HepG2 (cell line): ENCODE measurements at regions not wholly inside any gene's neighbourhood (a gene's known extent, or its start where the extent isn't known, plus 50 kb on each side); places are given as distances from the start of the nearest gene placed in this dataset.
"Not testable (repeated sequence)": the region's sequence is repeated elsewhere in the genome, so short reads cannot be mapped to it uniquely, and the experiment has no call there.

ENCODE experiments used
- ATAC-seq: fragments of 200-7000 bp; cut with Tn5 transposase; 3 replicates; pipeline ENCODE4 v1.9.1; 2020; ENCODE audit warnings: mild to moderate bottlenecking, moderate library complexity
- BruUV-seq: library from RNA; stranded (reverse); fragments of 400-500 nt; replicated peaks from 2 replicates; lab custom pipeline; 2021; lab: Mats Ljungman, UMichigan
- CTCF ChIA-PET: fragments of 300-600 bp; formaldehyde crosslinking; extraction: SDS; loops from one replicate; lab custom pipeline; 2021; ENCODE audit warnings: low total read pairs, inconsistent platforms, low intra/inter-chr PET ratio; lab: Yijun Ruan, JAX
- POLR2A ChIA-PET: fragments of 350-600 bp; sonication (Branson Sonifier 250); formaldehyde crosslinking; loops from one replicate; lab custom pipeline; 2020; ENCODE audit warnings: antibody characterized with exemption, inconsistent platforms; lab: Yijun Ruan, JAX
- DNase-seq: peaks from one replicate; pipeline ENCODE4 v3.0.0-alpha.2; 2015; ENCODE audit warnings: low spot score
- FAIRE-seq: peaks from 3 replicates; lab custom pipeline; 2011; peaks lifted over from hg19 to GRCh38; lab: Jason Lieb, UNC
- H2AFZ ChIP-seq: one replicate; pipeline ENCODE4 v1.6.1; 2011; ENCODE audit warnings: low read length, inconsistent platforms
- H3K27ac ChIP-seq: fragments of 300-600 bp; 3 replicates; pipeline ENCODE4 v1.8.0; 2011; ENCODE audit warnings: mixed run types, mild to moderate bottlenecking, mixed read lengths, low read length, inconsistent platforms; ENCODE audit not compliant: insufficient read depth; ENCODE audit errors: extremely low read length
- H3K27me3 ChIP-seq, 2 experiments: fragments of 200-600 bp in 1 of 2; 2 replicates in 1 of 2; 3 replicates in 1 of 2; pipeline versions ENCODE4 v1.6.0 to v1.8.0; 2011; ENCODE audit warnings: low read length in 2 of 2, mild to moderate bottlenecking in 2 of 2, moderate library complexity in 2 of 2, inconsistent platforms in 1 of 2; ENCODE audit not compliant: insufficient read depth in 2 of 2, control insufficient read depth in 1 of 2
- H3K36me3 ChIP-seq, 2 experiments: fragments of 200-600 bp in 1 of 2; replicated peaks in 1 of 2; 2 replicates in 1 of 2; 3 replicates in 1 of 2; pipeline versions ENCODE4 v1.5.1 to v1.8.0; 2011; ENCODE audit warnings: low read length in 2 of 2, inconsistent platforms in 1 of 2; ENCODE audit not compliant: insufficient read depth in 2 of 2, control insufficient read depth in 1 of 2
- H3K4me1 ChIP-seq: 2 replicates; pipeline ENCODE4 v1.5.1; 2012; ENCODE audit warnings: low read length, inconsistent platforms; ENCODE audit not compliant: insufficient read depth
- H3K4me2 ChIP-seq: 2 replicates; pipeline ENCODE4 v1.6.0; 2011; ENCODE audit warnings: low read depth, low read length, inconsistent platforms
- H3K4me3 ChIP-seq, 3 experiments: fragments of 200-600 bp in 1 of 3; sonication (generic), shearing (Covaris generic) in 1 of 3; replicated peaks in 1 of 3; 2 replicates each; pipeline ENCODE4 v1.5.1; 2011 to 2016; ENCODE audit warnings: low read length in 3 of 3, inconsistent platforms in 2 of 3, low read depth in 2 of 3, mild to moderate bottlenecking in 2 of 3, control low read depth in 1 of 3, mixed read lengths in 1 of 3; ENCODE audit not compliant: insufficient read depth in 1 of 3
- H3K79me2 ChIP-seq: one replicate; pipeline ENCODE4 v1.6.1; 2011; ENCODE audit warnings: low read length, inconsistent platforms; ENCODE audit not compliant: insufficient read depth
- H3K9ac ChIP-seq: 2 replicates; pipeline ENCODE4 v1.6.0; 2011; ENCODE audit warnings: mild to moderate bottlenecking, low read depth, low read length, inconsistent platforms; ENCODE audit not compliant: insufficient read depth
- H3K9me3 ChIP-seq: 2 replicates; pipeline ENCODE4 v1.5.1; 2012; ENCODE audit warnings: mild to moderate bottlenecking, low read length
- H4K20me1 ChIP-seq: 2 replicates; pipeline ENCODE4 v1.6.0; 2011; ENCODE audit warnings: inconsistent platforms, mild to moderate bottlenecking, low read length, moderate library complexity; ENCODE audit not compliant: insufficient read depth
- SALL2 ChIP-seq: sonication (generic); formaldehyde crosslinking; IDR thresholded peaks from 2 replicates; pipeline ENCODE4 v1.8.1; 2023; ENCODE audit warnings: mild to moderate bottlenecking, missing genetic modification reagents, inconsistent platforms
- SOX6 ChIP-seq, 2 experiments: fragments of 450-650 bp in 1 of 2; sonication (generic) in 1 of 2; formaldehyde crosslinking in 1 of 2; IDR thresholded peaks; 2 replicates each; pipeline versions ENCODE4 v1.4.0 to v1.6.1; 2017 to 2020; ENCODE audit warnings: antibody characterized with exemption in 1 of 2, mild to moderate bottlenecking in 1 of 2, missing genetic modification reagents in 1 of 2
- TOPORS ChIP-seq: sonication (generic); formaldehyde crosslinking; IDR thresholded peaks from 2 replicates; pipeline ENCODE4 v1.8.0; 2023; ENCODE audit warnings: mild to moderate bottlenecking, missing genetic modification reagents
- ZBTB20 ChIP-seq: sonication (generic); formaldehyde crosslinking; IDR thresholded peaks from 2 replicates; pipeline ENCODE4 v1.8.1; 2023; ENCODE audit warnings: missing genetic modification reagents, low read depth, mild to moderate bottlenecking, borderline replicate concordance
- ZNF280B ChIP-seq: sonication (generic); formaldehyde crosslinking; IDR thresholded peaks from 2 replicates; pipeline ENCODE4 v1.5.0; 2020; ENCODE audit warnings: missing genetic modification reagents, mild to moderate bottlenecking, borderline replicate concordance
- ZNF556 ChIP-seq: sonication (generic); formaldehyde crosslinking; IDR thresholded peaks from 2 replicates; pipeline ENCODE4 v1.4.0; 2020; ENCODE audit warnings: mild to moderate bottlenecking, missing genetic modification reagents, borderline replicate concordance
- WGBS: methylation state at CpG from one replicate; pipeline ENCODE4 v1.1.6; 2017; ENCODE audit warnings: low lambda C conversion rate; 5-methylcytosine and 5-hydroxymethylcytosine counted together
- in situ Hi-C: cut with HindIII; loops from 2 replicates; pipeline ENCODE4 v1.10.0; 2017; ENCODE audit warnings: low pct_unique_long_range_greater_than_20kb; ENCODE audit not compliant: extremely low pct_ligation_motif_present
- intact Hi-C: fragments of 100-400 bp; cut with micrococcal nuclease; formaldehyde crosslinking; loops from one replicate; pipeline ENCODE4 v1.10.0; 2022; ENCODE audit not compliant: unreplicated experiment
- TF ChIP-seq, protein P1 (sequence below): sonication (generic); formaldehyde crosslinking; IDR thresholded peaks from 2 replicates; pipeline ENCODE4 v1.5.0; 2020; ENCODE audit warnings: missing genetic modification reagents

- TF ChIP-seq ZNF280B (no peak), TOPORS (CRISPR knock-in tag) (no peak), SOX6 (IDR thresholded peaks at IDR 0.05) (no peak), SOX6 (CRISPR knock-in tag; IDR thresholded peaks at IDR 0.05) (no peak)
Measured at GRCh38 chr4:112038861-112039260, 106.4 kb upstream of the FAM241A start (continued).

GRCh38 chr4:112049119-112049518 lies 96.1 kb upstream of the FAM241A start:
- H3K27ac ChIP-seq, H3K9ac ChIP-seq, in situ Hi-C loops, ATAC-seq, H3K4me1 ChIP-seq, CTCF ChIA-PET, H3K4me3 ChIP-seq, H3K27me3 ChIP-seq, POLR2A ChIA-PET, H3K9me3 ChIP-seq, H4K20me1 ChIP-seq, FAIRE-seq, H3K79me2 ChIP-seq, intact Hi-C loops, DNase-seq, H3K4me2 ChIP-seq, H2AFZ ChIP-seq, BruUV-seq, H3K36me3 ChIP-seq: not testable (repeated sequence)
- WGBS, result 17% methylated on average over 3 of the region's 3 CpGs

DNA sequence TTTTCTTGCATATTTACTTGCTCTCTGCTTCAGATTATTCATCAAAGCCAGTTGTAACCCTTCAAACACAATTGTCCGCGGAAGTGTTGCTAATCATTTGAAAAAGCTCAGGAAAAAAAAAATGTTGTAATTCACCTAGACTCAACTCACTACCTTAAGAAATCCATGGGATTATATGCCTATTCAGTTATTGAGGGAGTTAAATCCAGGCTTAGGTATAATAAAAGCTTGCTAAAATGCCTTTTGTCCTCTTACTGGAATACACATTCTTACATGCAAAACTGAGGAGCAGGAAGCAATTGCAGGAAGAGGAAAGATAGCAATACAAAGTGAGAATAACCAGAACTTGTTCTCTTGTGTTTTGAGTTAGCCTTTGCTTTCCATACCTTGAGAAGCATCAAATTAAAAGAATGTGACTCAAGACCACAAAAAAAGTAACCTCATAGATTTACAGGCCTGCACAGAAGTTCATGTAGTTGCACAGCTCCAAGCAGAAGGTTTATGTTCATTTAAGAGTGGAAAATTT lies 91.4 kb upstream of the FAM241A start:
- no peak overlapping the region for H3K4me2 ChIP-seq
- POLR2A ChIA-PET, result no interaction called here

More for the DNA sequence above, 91.4 kb upstream of the FAM241A start:
- H4K20me1 ChIP-seq, result no peaks in the 10 kb centered on the region
- in situ Hi-C loops (no loop called here), intact Hi-C loops (no loop called here)
- no peak overlapping the region for H3K9ac ChIP-seq
- 95% methylated on average over 2 of the region's 2 CpGs for WGBS
- no peaks in the 10 kb centered on the region for H3K36me3 ChIP-seq
- no peaks in the 10 kb centered on the region for H3K27me3 ChIP-seq
- no peak for DNase-seq
- no peaks in the 10 kb centered on the region for H3K4me1 ChIP-seq
- H2AFZ ChIP-seq, result no peak overlapping the region
- CTCF ChIA-PET, result no interaction called here
- H3K4me3 ChIP-seq, result no peak overlapping the region
- H3K9me3 ChIP-seq, result no peaks in the 10 kb centered on the region
- no peak overlapping the region for H3K27ac ChIP-seq
- BruUV-seq, result no TSS peak
- no peak for FAIRE-seq
- H3K79me2 ChIP-seq, result no peaks in the 10 kb centered on the region
- TF ChIP-seq, protein P1, sequence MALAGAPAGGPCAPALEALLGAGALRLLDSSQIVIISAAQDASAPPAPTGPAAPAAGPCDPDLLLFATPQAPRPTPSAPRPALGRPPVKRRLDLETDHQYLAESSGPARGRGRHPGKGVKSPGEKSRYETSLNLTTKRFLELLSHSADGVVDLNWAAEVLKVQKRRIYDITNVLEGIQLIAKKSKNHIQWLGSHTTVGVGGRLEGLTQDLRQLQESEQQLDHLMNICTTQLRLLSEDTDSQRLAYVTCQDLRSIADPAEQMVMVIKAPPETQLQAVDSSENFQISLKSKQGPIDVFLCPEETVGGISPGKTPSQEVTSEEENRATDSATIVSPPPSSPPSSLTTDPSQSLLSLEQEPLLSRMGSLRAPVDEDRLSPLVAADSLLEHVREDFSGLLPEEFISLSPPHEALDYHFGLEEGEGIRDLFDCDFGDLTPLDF (CRISPR knock-in tag), result no peak
- TF ChIP-seq SALL2 (CRISPR knock-in tag), result no peak
- TF ChIP-seq ZNF556 (CRISPR knock-in tag), result no peak
- TF ChIP-seq ZBTB20 (CRISPR knock-in tag), result no peak
- ATAC-seq, result no peak
